Osteocyte (in vitro differentiated cells): ENCODE measurements at regions not wholly inside any gene's neighbourhood (a gene's known extent, or its start where the extent isn't known, plus 50 kb on each side); places are given as distances from the start of the nearest gene placed in this dataset.

Source experiments
- DNase-seq: peaks from one replicate; pipeline ENCODE4 v3.0.0; 2021; ENCODE audit warnings: mixed read lengths; ENCODE audit not compliant: unreplicated experiment; ENCODE audit errors: extremely low spot score
- H3K27ac Mint-ChIP-seq: one replicate; pipeline ENCODE4 v1.8.0; 2021; ENCODE audit warnings: mild to moderate bottlenecking, mixed read lengths; ENCODE audit not compliant: unreplicated experiment
- H3K27me3 Mint-ChIP-seq: one replicate; pipeline ENCODE4 v1.8.0; 2021; ENCODE audit warnings: mixed read lengths; ENCODE audit not compliant: unreplicated experiment
- H3K36me3 Mint-ChIP-seq: one replicate; pipeline ENCODE4 v1.8.0; 2021; ENCODE audit warnings: mixed read lengths; ENCODE audit not compliant: unreplicated experiment
- H3K4me1 Mint-ChIP-seq: one replicate; pipeline ENCODE4 v1.8.0; 2021; ENCODE audit warnings: mixed read lengths; ENCODE audit not compliant: unreplicated experiment
- H3K4me3 Mint-ChIP-seq: one replicate; pipeline ENCODE4 v1.8.0; 2021; ENCODE audit warnings: mild to moderate bottlenecking, moderate library complexity, mixed read lengths; ENCODE audit not compliant: unreplicated experiment
- H3K9me3 Mint-ChIP-seq: one replicate; pipeline ENCODE4 v1.8.0; 2021; ENCODE audit warnings: mixed read lengths; ENCODE audit not compliant: unreplicated experiment
- TF ChIP-seq, protein P1 (sequence below): fragments of 200-600 bp; sonication (generic); IDR thresholded peaks from 2 replicates; pipeline ENCODE4 v1.5.0; 2021; ENCODE audit warnings: antibody characterized with exemption, mild to moderate bottlenecking, moderate library complexity

- DNase-seq, result no peak
- H3K9me3 Mint-ChIP-seq, result no peaks in the 10 kb centered on the region
- no peak overlapping the region for H3K27ac Mint-ChIP-seq
- TF ChIP-seq, protein P1, sequence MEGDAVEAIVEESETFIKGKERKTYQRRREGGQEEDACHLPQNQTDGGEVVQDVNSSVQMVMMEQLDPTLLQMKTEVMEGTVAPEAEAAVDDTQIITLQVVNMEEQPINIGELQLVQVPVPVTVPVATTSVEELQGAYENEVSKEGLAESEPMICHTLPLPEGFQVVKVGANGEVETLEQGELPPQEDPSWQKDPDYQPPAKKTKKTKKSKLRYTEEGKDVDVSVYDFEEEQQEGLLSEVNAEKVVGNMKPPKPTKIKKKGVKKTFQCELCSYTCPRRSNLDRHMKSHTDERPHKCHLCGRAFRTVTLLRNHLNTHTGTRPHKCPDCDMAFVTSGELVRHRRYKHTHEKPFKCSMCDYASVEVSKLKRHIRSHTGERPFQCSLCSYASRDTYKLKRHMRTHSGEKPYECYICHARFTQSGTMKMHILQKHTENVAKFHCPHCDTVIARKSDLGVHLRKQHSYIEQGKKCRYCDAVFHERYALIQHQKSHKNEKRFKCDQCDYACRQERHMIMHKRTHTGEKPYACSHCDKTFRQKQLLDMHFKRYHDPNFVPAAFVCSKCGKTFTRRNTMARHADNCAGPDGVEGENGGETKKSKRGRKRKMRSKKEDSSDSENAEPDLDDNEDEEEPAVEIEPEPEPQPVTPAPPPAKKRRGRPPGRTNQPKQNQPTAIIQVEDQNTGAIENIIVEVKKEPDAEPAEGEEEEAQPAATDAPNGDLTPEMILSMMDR, result no peak
- H3K27me3 Mint-ChIP-seq, result peaks cover 2% of the 10 kb centered on the region
- H3K4me3 Mint-ChIP-seq, result no peak overlapping the region
- H3K4me1 Mint-ChIP-seq, result peaks cover 2% of the 10 kb centered on the region
- no peaks in the 10 kb centered on the region for H3K36me3 Mint-ChIP-seq
These were observed 375.1 kb upstream of the DDHD1 start for GRCh38 chr14:53528185-53528671.

- H3K9me3 Mint-ChIP-seq, result peaks cover 5% of the 10 kb centered on the region
- TF ChIP-seq, protein P1, result no peak
- H3K27me3 Mint-ChIP-seq, result peaks cover 2% of the 10 kb centered on the region
- no peaks in the 10 kb centered on the region for H3K36me3 Mint-ChIP-seq
- peaks cover 2% of the 10 kb centered on the region for H3K4me1 Mint-ChIP-seq
- no peak overlapping the region for H3K27ac Mint-ChIP-seq
- no peak for DNase-seq
- no peak overlapping the region for H3K4me3 Mint-ChIP-seq
These were observed 373.1 kb upstream of the DDHD1 start for GRCh38 chr14:53526200-53526599.

- Mint-ChIP-seq H3K4me3 (no peak overlapping the region), H3K27ac (no peak overlapping the region), H3K27me3 (peaks cover 2% of the 10 kb centered on the region), H3K36me3 (no peaks in the 10 kb centered on the region), H3K4me1 (peaks cover 2% of the 10 kb centered on the region), H3K9me3 (peaks cover 5% of the 10 kb centered on the region)
- TF ChIP-seq, protein P1, result no peak
- DNase-seq, result no peak
These were observed 372.5 kb upstream of the DDHD1 start for GRCh38 chr14:53525608-53526007.

- Mint-ChIP-seq H3K4me3 (no peak overlapping the region), H3K9me3 (peaks cover 5% of the 10 kb centered on the region), H3K4me1 (peaks cover 2% of the 10 kb centered on the region), H3K27me3 (peaks cover 2% of the 10 kb centered on the region), H3K27ac (no peak overlapping the region), H3K36me3 (no peaks in the 10 kb centered on the region)
- no peak for DNase-seq
- TF ChIP-seq, protein P1, result no peak
These were observed 371.3 kb upstream of the DDHD1 start for GRCh38 chr14:53524391-53524790.

GRCh38 chr14:53523226-53523625 is 370.1 kb upstream of the DDHD1 start:
- DNase-seq, result no peak
- peaks cover 2% of the 10 kb centered on the region for H3K27me3 Mint-ChIP-seq
- no peaks in the 10 kb centered on the region for H3K36me3 Mint-ChIP-seq
- H3K27ac Mint-ChIP-seq, result no peak overlapping the region
- H3K4me1 Mint-ChIP-seq, result peaks cover 5% of the 10 kb centered on the region
- TF ChIP-seq, protein P1, result no peak
- peaks cover 5% of the 10 kb centered on the region for H3K9me3 Mint-ChIP-seq
- no peak overlapping the region for H3K4me3 Mint-ChIP-seq
